Muscle of leg (tissue), 3 donors: ENCODE measurements at regions not wholly inside any gene's neighbourhood (a gene's known extent, or its start where the extent isn't known, plus 50 kb on each side); places are given as distances from the start of the nearest gene placed in this dataset.

Experiments used
- DNase-seq: peaks from one replicate; pipeline ENCODE4 v3.0.0; 2013
- H3K27ac ChIP-seq: one replicate; pipeline ENCODE4 v1.5.1; 2013; ENCODE audit warnings: mild to moderate bottlenecking, low read length, control low read depth
- H3K27me3 ChIP-seq: one replicate; pipeline ENCODE4 v1.6.1; 2013; ENCODE audit warnings: low read length; ENCODE audit not compliant: control insufficient read depth, insufficient read depth
- H3K36me3 ChIP-seq: one replicate; pipeline ENCODE4 v1.6.1; 2013; ENCODE audit warnings: low read length; ENCODE audit not compliant: control insufficient read depth, insufficient read depth
- H3K4me1 ChIP-seq: one replicate; pipeline ENCODE4 v1.6.1; 2013; ENCODE audit warnings: low read length; ENCODE audit not compliant: control insufficient read depth, insufficient read depth
- H3K4me3 ChIP-seq: one replicate; pipeline ENCODE4 v1.5.1; 2013; ENCODE audit warnings: low read length, control low read depth
- H3K9me3 ChIP-seq: replicated peaks from 2 replicates; pipeline ENCODE4 v1.6.1; 2013; ENCODE audit warnings: low read depth, low read length; ENCODE audit not compliant: control insufficient read depth
- WGBS: methylation state at CpG from one replicate; pipeline ENCODE4 v1.1.5; 2013; ENCODE audit warnings: missing lambda C conversion rate; ENCODE audit not compliant: insufficient coverage; 5-methylcytosine and 5-hydroxymethylcytosine counted together

DNA sequence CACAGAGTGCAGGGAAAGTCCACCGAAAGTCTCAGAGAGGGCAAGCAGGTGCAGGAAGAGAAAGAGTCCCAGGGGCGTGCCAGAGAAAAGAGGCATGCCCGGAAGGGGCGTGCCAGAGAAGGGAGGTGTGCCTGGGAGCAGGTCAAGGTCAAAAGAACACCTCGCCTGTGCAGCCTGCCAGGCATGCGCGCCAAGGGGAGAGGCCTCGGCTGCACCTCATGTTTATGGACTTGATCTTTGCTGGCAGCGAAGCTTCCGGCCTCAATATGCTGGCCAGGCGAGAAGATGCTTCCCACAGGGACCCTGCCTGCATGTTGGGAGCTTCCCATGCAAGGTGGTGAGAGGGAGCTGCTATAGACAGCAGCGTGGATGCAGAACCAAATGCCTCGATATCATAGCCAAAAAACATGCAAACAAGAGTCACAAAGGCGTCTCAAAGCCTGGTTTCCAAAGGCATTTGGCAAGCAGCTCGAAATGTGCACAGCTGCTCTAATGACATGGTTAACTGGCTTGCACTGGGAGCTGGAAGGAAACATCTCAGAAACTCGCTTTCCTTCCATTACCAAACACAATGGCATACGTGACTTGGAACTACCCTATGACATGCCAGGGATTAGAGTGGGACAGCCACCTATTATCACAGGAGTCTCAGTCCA is 192.5 kb upstream of the PPP2R2D start:
- peaks cover 9% of the 10 kb centered on the region for H3K9me3 ChIP-seq
- H3K4me1 ChIP-seq, result peaks cover 26% of the 10 kb centered on the region
- no peak overlapping the region for H3K4me3 ChIP-seq
- DNase-seq, result peak; percentile 86
- no peaks in the 10 kb centered on the region for H3K27me3 ChIP-seq
- WGBS, result 69% methylated on average over 15 of the region's 17 CpGs
- H3K36me3 ChIP-seq, result no peaks in the 10 kb centered on the region
- peak overlapping the region; percentile 60 for H3K27ac ChIP-seq

DNA sequence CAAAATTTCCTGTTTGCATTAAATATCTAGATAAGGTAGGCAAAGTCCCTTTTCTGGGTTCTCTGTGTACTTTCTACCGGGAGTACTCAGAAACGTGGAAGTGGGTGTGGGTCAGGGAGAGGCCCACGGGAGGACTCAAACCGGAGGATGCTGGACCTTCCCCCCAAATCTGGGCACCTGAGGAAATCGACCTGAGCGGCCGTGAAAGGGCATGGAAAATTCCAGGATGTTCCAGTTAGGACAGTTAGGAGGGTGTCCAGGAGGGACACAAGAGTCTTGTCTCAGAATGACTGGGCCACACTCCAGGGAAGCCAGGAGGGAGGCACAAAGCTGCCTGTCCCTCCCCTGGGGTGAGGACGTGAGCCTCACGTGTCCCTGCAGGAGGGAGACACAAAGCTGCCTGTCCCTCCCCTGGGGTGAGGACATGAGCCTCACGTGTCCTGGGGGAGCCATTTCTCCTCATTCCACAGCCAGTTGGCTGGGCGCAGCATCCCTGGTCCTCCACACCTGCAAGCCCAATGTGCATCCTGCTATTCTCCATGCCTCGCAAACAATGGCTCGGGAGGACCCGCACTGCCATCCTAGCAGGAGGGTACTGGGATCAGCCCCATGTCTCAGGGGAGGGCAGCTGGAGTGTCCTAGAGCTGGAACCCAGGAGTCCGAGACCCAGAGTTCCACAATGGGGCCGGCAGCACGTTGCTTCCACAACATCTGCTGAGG is 190.5 kb upstream of the PPP2R2D start:
- DNase-seq, result no peak
- H3K36me3 ChIP-seq, result no peaks in the 10 kb centered on the region
- 72% methylated on average over 17 of the region's 17 CpGs for WGBS
- H3K4me3 ChIP-seq, result no peak overlapping the region
- H3K4me1 ChIP-seq, result peaks cover 26% of the 10 kb centered on the region
- no peak overlapping the region for H3K27ac ChIP-seq
- H3K9me3 ChIP-seq, result peaks cover 9% of the 10 kb centered on the region
- no peaks in the 10 kb centered on the region for H3K27me3 ChIP-seq

- Histone ChIP-seq H3K36me3 (no peaks in the 10 kb centered on the region), H3K27ac (no peak overlapping the region), H3K4me3 (no peak overlapping the region), H3K9me3 (no peaks in the 10 kb centered on the region), H3K4me1 (peaks cover 16% of the 10 kb centered on the region), H3K27me3 (no peaks in the 10 kb centered on the region)
- no peak for DNase-seq
- WGBS, result 93% methylated on average over 3 of the region's 5 CpGs
Observed at GRCh38 chr10:131722121-131722520, 178.7 kb upstream of the PPP2R2D start.

GRCh38 chr10:131722525-131723264 is 178.1 kb upstream of the PPP2R2D start:
- 85% methylated on average over 19 of the region's 22 CpGs for WGBS

DNA sequence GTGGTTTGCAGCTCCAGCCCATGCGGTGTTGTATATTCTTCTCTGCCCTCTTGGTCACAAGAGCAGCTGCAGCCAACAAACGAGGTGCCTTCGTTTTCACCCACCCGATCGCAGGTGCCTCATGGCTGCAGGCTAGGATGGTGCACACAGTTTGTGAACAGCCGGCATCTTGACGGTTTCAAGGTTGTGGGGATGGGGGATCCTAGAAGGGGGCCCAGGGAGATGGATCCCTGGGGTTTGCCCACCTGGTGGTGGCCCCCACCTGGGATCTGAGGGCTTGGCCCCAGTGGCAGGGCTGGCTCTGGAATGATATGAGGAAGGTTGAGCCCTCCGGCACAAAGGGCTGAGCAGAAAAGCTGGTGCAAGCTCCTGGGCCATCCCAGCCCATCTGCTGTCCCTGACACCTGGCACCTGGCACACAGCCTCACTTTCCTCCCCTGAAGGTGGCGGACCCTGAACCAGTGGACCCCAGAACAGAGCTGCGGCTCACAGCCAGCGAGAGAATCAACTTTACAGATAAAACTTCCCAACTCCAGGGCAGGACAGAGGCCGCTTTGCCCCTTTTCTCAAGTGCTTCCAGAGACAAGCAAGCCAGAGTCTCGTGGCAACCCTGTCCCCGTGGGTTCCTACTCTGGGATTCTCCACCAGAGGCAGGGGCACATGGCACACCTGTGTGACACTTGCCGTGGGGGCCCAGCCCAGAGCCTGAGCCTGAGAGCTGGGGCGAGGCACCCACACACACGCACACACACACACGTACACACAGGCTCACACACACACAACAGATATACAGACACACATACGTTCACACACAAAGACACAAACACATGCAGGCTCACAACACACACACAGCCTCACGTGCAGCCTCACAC is 177.3 kb upstream of the PPP2R2D start:
- H3K4me3 ChIP-seq, result no peak overlapping the region
- no peak for DNase-seq
- no peaks in the 10 kb centered on the region for H3K36me3 ChIP-seq
- no peak overlapping the region for H3K27ac ChIP-seq
- H3K4me1 ChIP-seq, result peaks cover 22% of the 10 kb centered on the region
- 80% methylated on average over 16 of the region's 20 CpGs for WGBS
- peaks cover 5% of the 10 kb centered on the region for H3K27me3 ChIP-seq
- no peaks in the 10 kb centered on the region for H3K9me3 ChIP-seq

More at GRCh38 chr10:131722525-131723264, 178.1 kb upstream of the PPP2R2D start:
- no peak overlapping the region for H3K4me3 ChIP-seq
- no peaks in the 10 kb centered on the region for H3K9me3 ChIP-seq
- DNase-seq, result no peak
- H3K36me3 ChIP-seq, result no peaks in the 10 kb centered on the region
- H3K27me3 ChIP-seq, result peaks cover 3% of the 10 kb centered on the region
- peaks cover 20% of the 10 kb centered on the region for H3K4me1 ChIP-seq
- H3K27ac ChIP-seq, result no peak overlapping the region

DNA sequence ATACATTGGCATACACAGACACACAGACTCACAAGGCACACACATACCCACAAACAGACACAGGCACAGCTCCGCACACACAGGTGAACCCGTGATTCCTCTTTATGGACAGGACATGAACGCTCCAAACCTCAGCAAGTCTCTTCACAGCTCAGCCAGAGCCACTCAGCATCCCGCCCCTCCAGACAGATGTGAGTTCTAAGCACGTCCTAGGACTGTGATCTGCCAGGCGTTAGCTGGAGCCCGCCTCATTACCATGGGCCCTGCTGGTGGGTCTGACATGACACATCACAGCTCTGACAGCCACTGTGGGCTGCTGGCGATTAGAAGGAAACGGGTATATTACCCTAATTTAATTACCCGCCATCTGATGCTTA is 176.7 kb upstream of the PPP2R2D start:
- Histone ChIP-seq H3K27me3 (peaks cover 5% of the 10 kb centered on the region), H3K36me3 (no peaks in the 10 kb centered on the region), H3K27ac (no peak overlapping the region), H3K4me3 (no peak overlapping the region), H3K4me1 (peaks cover 28% of the 10 kb centered on the region), H3K9me3 (no peaks in the 10 kb centered on the region)
- 76% methylated on average over 7 of the region's 10 CpGs for WGBS
- DNase-seq, result no peak

- no peaks in the 10 kb centered on the region for H3K9me3 ChIP-seq
- WGBS, result 83% methylated on average over 16 of the region's 17 CpGs
- H3K4me3 ChIP-seq, result no peak overlapping the region
- DNase-seq, result no peak
- H3K27me3 ChIP-seq, result peaks cover 5% of the 10 kb centered on the region
- peaks cover 35% of the 10 kb centered on the region for H3K4me1 ChIP-seq
- H3K27ac ChIP-seq, result no peak overlapping the region
- no peaks in the 10 kb centered on the region for H3K36me3 ChIP-seq
Observed at GRCh38 chr10:131724891-131725580, 175.8 kb upstream of the PPP2R2D start.

DNA sequence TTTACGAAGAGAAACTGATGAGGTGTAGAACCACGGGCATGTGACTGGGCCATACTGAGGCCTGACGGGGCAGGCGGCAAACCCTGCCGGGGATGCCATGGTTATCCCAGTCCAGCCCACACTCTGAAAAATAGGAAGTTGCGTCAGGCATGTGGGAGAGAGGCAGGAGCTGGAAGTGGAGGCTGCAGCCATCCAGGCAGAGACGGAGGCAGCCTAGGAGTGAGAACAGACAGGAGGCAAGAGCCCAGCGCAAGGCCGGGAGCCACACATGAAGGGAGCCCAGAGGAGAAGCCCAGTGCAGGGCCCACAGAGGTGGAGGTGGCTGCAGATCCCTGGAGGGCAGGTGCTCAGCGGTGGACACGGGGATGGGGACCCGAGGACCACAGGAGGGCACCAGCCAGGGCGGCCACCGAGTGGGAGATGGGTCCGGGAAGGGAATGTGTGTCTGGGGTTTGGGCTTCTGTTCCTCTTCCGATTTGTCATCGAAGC is 175.2 kb upstream of the PPP2R2D start:
- no peak for DNase-seq
- H3K27ac ChIP-seq, result no peak overlapping the region
- no peak overlapping the region for H3K4me3 ChIP-seq
- WGBS, result 89% methylated on average over 17 of the region's 17 CpGs
- no peaks in the 10 kb centered on the region for H3K9me3 ChIP-seq
- H3K27me3 ChIP-seq, result peaks cover 5% of the 10 kb centered on the region
- H3K36me3 ChIP-seq, result no peaks in the 10 kb centered on the region
- H3K4me1 ChIP-seq, result peaks cover 38% of the 10 kb centered on the region

GRCh38 chr10:131726076-131726880 is 174.5 kb upstream of the PPP2R2D start:
- WGBS, result 12% methylated on average over 25 of the region's 30 CpGs
- H3K4me3 ChIP-seq, result no peak overlapping the region
- peaks cover 38% of the 10 kb centered on the region for H3K4me1 ChIP-seq
- peak; percentile 91 for DNase-seq
- H3K27me3 ChIP-seq, result peaks cover 5% of the 10 kb centered on the region
- no peak overlapping the region for H3K27ac ChIP-seq
- no peaks in the 10 kb centered on the region for H3K36me3 ChIP-seq
- no peaks in the 10 kb centered on the region for H3K9me3 ChIP-seq
